ENCODE measurements at regions not wholly inside any gene's neighbourhood (a gene's known extent, or its start where the extent isn't known, plus 50 kb on each side); places are given as distances from the start of the nearest gene placed in this dataset.

DNA sequence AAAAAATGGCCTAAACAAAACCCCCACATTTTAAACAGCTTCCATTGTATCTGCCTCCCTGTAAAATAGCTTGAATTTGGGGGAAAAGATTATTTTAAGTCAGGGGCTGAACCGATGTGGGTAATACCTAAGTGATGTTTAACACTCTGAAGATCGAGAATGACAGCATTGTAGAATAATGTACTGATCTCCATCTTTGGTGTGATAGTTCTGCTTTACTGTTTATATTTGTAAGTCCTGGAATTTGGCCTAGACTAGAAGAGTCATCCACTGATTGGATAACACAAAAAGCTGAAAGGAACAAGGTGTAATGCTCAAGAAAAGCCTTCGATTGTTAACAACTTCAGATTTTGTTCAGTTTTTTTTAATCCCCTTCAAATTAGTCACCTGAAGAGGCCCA lies 53.8 kb upstream of the CCDC68 start:
- TF ChIP-seq L3MBTL2 (conservative IDR thresholded peaks at IDR 0.05), result no peak
- DNase-seq (ENCODE audit: extremely low spot score), result no peak
- ChIA-PET POLR2A (no interaction called here), CTCF (interaction anchor here (0.6 kb wide), 1 partner anchor 454 kb away, joined by 6 read pairs; no protein-coding TSS in a partner anchor)

DNA sequence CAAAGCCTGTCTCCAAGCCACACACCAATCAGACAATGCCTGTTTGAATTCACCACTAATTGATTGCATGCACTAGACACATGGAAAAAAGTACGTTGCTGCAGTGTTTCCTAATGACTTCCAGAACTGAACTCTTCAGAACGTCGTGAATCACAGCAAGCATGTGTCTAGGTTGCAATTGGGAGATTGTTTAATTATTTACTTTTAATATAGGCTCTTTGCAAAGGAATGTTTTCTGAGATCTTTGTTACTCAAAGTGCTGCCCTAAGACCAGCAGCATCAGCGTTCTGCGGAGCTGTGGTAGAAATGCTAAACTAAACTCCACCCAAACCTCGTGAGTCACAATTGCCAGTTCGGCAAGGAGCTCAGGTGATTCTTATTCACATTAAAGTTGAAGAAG lies 52.7 kb upstream of the CCDC68 start:
- ChIA-PET CTCF (no interaction called here), POLR2A (no interaction called here)
- no peak for TF ChIP-seq SP1 (IDR thresholded peaks at IDR 0.05)
- TF ChIP-seq, protein P1, sequence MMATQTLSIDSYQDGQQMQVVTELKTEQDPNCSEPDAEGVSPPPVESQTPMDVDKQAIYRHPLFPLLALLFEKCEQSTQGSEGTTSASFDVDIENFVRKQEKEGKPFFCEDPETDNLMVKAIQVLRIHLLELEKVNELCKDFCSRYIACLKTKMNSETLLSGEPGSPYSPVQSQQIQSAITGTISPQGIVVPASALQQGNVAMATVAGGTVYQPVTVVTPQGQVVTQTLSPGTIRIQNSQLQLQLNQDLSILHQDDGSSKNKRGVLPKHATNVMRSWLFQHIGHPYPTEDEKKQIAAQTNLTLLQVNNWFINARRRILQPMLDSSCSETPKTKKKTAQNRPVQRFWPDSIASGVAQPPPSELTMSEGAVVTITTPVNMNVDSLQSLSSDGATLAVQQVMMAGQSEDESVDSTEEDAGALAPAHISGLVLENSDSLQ (IDR thresholded peaks at IDR 0.05), result no peak
- TF ChIP-seq L3MBTL2 (conservative IDR thresholded peaks at IDR 0.05), result no peak
- TF ChIP-seq FOXM1 (IDR thresholded peaks at IDR 0.05; ENCODE audit: borderline replicate concordance), result no peak
- TF ChIP-seq FOXA1 (IDR thresholded peaks at IDR 0.05), result no peak
- TF ChIP-seq CTBP1 (IDR thresholded peaks at IDR 0.05; ENCODE audit: borderline replicate concordance), result no peak
- no peak for DNase-seq (ENCODE audit: extremely low spot score)
